GM18499 (cell line): ENCODE measurements at regions not wholly inside any gene's neighbourhood (a gene's known extent, or its start where the extent isn't known, plus 50 kb on each side); places are given as distances from the start of the nearest gene placed in this dataset.
"Not testable (repeated sequence)": the region's sequence is repeated elsewhere in the genome, so short reads cannot be mapped to it uniquely, and the experiment has no call there.

Experiments
- ATAC-seq: cut with Tn5 transposase; IDR thresholded peaks from one replicate; pipeline ENCODE4 v1.9.1; 2021; ENCODE audit warnings: moderate number of reproducible peaks; ENCODE audit not compliant: insufficient read depth, unreplicated experiment

DNA sequence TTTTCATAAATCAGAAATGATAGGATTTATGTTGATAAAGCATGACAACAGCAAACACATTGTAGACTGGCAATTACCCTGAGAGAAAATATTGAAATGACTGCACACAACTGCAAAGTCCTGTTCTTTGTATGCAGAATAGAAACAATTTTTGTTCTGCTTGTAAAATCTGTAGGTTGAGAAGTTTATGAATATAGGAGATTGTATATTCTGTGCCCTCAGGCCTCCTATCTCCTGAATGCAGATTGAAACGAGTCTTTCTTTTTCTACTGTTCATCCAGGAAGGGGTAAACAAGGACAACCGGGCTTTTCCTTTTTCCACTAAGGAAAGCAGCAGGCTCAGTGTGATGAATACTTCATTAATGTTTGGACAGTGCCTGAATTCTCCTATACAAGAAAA, 95.0 kb upstream of the HAPLN1 start:
- no peak for ATAC-seq

DNA sequence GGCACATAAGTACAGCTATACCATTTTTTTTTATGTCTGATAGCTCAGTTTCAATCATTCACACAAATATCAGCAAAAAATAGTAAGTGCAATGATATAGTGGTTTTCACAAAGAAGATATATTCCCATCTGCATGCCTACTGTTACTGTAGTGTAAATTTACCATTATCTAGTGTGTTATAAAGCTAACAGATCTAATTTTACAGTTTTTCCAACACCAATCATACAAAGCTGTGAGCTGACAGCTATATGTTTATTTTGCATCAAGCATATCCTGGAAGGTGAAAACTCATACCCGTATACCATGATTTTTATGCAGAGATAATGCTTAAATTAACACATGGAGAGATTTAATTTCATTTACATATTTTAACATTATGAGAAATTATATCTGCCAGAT, 89.9 kb upstream of the HAPLN1 start:
- no peak for ATAC-seq

DNA sequence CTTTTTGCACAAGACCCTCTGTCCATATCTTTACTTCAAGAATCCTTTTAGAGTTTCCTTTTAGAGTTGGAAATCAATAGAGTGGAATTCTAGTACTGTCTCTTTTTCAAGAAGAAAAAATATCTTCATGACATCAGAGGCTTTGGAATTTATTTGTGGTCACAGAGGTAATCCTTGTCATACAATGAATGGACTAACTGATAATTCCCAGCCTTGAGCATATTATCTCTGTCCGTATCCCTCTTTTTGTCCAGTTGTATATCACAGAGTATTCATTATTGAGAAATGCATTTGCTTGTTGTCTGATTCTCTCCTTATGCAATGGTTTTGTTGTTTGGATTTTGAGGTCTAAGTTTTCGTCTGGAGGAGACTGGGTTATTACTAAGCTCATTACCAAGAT, 82.0 kb upstream of the HAPLN1 start:
- no peak for ATAC-seq

DNA sequence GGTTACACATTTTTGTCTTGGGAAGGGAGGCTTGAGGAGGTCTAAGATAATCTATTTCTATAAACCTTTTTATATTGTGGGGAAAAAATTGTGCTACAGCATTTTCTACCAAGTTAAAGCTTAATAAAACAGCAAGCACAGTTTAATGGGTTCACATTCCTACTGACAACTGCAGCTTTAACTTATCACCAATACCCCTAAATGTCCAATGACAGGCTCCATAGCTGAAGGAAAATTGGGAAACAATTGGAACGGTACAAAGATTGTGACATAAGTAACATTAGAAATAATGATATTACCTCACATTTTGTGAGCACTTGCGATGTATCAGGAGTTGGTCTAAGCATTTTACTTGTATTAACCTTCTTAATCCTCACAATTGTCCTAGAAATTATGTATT, 79.5 kb upstream of the HAPLN1 start:
- ATAC-seq = no peak

DNA sequence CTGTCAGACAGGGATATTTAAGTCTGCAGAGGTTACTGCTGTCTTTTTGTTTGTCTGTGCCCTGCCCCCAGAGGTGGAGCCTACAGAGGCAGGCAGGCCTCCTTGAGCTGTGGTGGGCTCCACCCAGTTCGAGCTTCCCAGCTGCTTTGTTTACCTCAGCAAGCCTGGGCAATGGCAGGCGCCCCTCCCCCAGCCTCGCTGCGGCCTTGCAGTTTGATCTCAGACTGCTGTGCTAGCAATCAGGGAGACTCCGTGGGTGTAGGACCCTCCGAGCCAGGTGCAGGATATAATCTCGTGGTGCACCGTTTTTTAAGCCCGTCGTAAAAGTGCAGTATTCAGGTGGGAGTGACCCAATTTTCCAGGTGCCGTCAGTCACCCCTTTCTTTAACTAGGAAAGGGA, 78.4 kb upstream of the HAPLN1 start:
- ATAC-seq = not testable (repeated sequence)

DNA sequence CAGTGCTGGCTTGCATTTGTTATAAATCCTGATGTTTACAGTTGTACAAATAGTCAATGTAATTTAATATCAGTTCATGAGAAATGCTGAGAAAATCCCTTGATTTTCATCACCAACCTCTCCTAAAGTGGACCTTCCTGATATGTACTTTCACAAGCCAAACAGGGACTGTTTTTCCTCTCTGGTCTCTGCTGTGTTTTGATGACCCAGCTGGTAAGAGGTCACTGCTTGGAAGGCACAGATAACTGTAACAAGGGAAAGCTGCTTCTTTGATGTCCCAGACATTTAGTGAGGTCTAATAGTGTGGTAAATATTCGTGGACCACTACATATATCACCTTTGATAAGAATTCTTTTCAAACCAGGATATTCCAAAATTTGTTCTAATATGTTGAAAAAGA, 68.7 kb upstream of the HAPLN1 start:
- ATAC-seq = no peak

DNA sequence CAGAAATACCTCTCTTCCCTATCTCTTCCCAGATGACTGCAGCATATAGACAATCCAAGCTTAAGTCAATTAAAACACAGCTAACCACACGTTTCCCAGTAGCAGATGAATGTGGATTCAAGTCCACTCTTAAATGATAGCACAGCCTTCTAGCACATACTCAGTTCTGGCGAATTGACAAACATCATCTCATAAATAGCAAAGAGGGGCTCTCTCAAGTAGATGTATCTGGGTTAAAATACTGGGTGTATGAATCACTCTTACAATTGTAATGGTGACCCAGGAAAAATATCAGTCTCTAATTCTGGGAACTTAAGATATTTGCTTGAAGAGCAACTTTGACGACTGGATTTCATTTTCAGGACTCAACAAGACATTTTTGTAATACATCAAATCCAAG, 67.0 kb upstream of the HAPLN1 start:
- ATAC-seq = no peak

DNA sequence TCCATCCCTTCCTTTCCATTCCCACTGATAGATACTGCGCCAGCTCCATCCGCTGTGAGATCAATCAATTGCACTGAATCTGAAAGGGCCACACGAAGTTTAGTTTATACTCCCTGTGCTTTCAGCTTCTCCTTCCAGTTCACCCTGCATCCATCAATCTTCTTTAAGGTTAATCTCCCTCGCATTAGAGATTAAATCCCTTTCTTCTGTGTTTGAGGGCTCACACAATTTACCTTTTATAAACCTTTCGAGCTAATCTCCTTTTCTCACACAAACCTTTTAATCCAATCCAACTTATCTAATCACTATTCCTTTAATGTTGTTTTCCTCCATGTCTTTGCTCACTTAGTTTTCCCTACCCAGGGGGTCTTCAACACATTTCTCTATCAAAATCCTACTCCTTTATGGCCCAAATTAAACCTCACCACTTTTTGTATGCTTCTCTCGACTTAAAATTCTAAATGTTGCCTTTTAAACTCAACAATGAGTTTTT, 64.6 kb upstream of the HAPLN1 start:
- ATAC-seq = no peak

DNA sequence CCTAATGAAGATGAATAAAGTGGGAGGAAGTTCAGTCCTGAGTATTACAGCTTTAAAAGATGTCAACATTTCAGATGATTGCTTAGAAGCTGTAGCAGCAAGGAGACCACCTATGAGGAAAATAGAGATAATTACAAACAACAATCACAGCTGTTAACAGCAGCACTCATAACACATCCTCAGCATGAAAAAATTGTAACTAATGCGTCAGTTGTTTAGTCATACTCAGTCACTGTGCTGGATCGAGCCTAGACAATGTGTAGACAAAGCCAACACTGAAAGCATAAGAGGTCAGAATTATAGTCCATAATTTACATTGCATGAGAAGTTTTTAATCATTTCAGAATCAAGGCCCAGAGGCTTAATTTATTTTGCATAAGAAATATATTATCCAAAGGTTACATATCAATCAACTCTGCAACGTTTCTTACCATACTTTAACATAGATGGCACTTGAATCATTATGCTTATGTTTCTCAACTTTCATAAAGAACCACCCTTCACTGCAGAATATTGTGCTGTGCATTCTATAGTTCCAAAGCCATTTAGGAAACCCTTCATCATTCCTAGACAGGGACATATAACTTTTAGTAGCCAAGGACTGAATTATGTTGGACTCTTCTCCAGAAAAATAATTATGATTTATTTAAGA, 60.2 kb upstream of the HAPLN1 start:
- ATAC-seq = no peak

DNA sequence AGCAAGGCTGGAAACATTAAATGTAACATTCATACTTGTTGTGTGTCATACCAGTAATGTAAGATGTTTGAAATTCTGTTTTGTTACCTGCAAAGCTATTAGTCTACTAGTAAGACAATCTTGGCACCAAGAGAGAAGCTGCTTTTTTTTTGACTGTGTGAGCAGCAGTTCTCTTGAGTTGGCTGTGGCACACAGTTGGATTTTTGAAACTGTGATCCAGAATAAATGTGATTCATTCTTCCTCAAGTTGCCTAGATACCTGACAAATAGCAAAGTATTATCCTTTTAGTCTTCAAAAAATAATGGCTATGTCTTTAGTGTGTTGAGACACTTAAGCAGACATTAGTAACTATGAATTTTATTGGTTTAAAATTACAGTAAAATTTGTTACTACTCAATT, 57.2 kb upstream of the HAPLN1 start:
- no peak for ATAC-seq

DNA sequence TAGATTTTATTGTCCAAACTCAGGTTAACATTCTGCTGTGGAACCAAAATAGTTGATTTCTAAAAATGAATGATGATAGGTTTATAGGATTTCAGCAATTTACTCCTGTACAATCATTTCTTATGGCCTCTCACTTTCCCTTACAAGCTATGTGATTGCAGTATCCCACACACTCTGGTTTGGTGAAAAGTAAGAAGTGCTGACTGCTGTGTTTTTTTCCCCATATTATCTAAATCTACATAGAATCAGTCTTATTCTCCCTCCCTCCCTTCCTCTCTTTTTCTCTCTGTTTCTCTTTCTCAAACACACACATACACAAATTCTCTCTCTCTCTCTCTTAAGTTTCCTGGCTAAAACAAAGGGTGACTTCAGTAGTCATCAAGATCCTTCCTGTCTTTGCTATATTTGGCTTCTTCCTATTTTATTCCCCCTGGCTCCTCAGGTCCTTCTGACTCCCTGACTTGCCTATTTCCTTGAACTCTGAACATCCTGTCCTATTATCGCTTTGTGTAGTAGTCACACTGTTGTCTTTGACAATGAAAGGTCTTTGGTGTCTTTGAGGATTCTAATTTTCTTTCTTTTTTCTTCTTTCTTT, 55.9 kb upstream of the HAPLN1 start:
- ATAC-seq = no peak
